HepG2 (cell line): ENCODE measurements at regions not wholly inside any gene's neighbourhood (a gene's known extent, or its start where the extent isn't known, plus 50 kb on each side); places are given as distances from the start of the nearest gene placed in this dataset.

Experiments used
- ATF4 ChIP-seq, 2 experiments: fragments of 450-650 bp in 1 of 2; sonication (generic) in 1 of 2; formaldehyde crosslinking; IDR thresholded peaks; 2 replicates each; pipeline versions ENCODE4 v1.5.0 to v1.8.0; 2020 to 2022; ENCODE audit warnings: mild to moderate bottlenecking in 1 of 2, missing genetic modification reagents in 1 of 2
- CREB1 ChIP-seq, 2 experiments: fragments of 450-650 bp in 1 of 2; IDR thresholded peaks; 2 replicates each; pipeline ENCODE4 v1.6.1; 2016 to 2017; ENCODE audit warnings: control low read depth in 1 of 2, mild to moderate bottlenecking in 1 of 2, missing compliant biosample characterization in 1 of 2, missing genetic modification characterization in 1 of 2
- DMAP1 ChIP-seq: IDR thresholded peaks from 2 replicates; pipeline ENCODE4 v1.6.1; 2016
- ELF3 ChIP-seq: IDR thresholded peaks from 2 replicates; pipeline ENCODE4 v1.6.1; 2016; ENCODE audit warnings: missing genetic modification reagents, missing compliant biosample characterization
- FOXA1 ChIP-seq, 2 experiments: fragments of 450-650 bp in 1 of 2; sonication (generic) in 1 of 2; formaldehyde crosslinking in 1 of 2; IDR thresholded peaks; 2 replicates each; pipeline versions ENCODE4 v1.4.0 to v1.6.1; 2016 to 2020; ENCODE audit warnings: missing genetic modification reagents in 1 of 2
- FOXA3 ChIP-seq: IDR thresholded peaks from 2 replicates; pipeline ENCODE4 v1.6.1; 2016; ENCODE audit warnings: missing genetic modification reagents, missing compliant biosample characterization
- FOXP1 ChIP-seq, 2 experiments: fragments of 450-650 bp in 1 of 2; IDR thresholded peaks; 2 replicates each; pipeline ENCODE4 v1.6.1; 2017 to 2018; ENCODE audit warnings: antibody characterized with exemption in 1 of 2
- GATAD2A ChIP-seq: IDR thresholded peaks from 2 replicates; pipeline ENCODE4 v1.6.1; 2016
- GZF1 ChIP-seq: sonication (generic); formaldehyde crosslinking; IDR thresholded peaks from 2 replicates; pipeline ENCODE4 v1.5.1; 2020; ENCODE audit warnings: mild to moderate bottlenecking, missing genetic modification reagents
- HHEX ChIP-seq: IDR thresholded peaks from 2 replicates; pipeline ENCODE4 v1.6.1; 2016; ENCODE audit warnings: control low read depth
- HIVEP1 ChIP-seq: sonication (generic); formaldehyde crosslinking; IDR thresholded peaks from 2 replicates; pipeline ENCODE4 v1.4.0; 2020; ENCODE audit warnings: mild to moderate bottlenecking, missing genetic modification reagents
- HMGXB4 ChIP-seq, 2 experiments: sonication (generic) in 1 of 2; formaldehyde crosslinking in 1 of 2; IDR thresholded peaks; 2 replicates each; pipeline versions ENCODE4 v1.4.0 to v1.6.1; 2018 to 2020; ENCODE audit warnings: missing genetic modification reagents in 2 of 2, borderline replicate concordance in 1 of 2, low read depth in 1 of 2, mild to moderate bottlenecking in 1 of 2, missing biosample characterization in 1 of 2
- IRF1 ChIP-seq: sonication (generic); formaldehyde crosslinking; IDR thresholded peaks from 2 replicates; pipeline ENCODE4 v1.4.0; 2020; ENCODE audit warnings: low read depth, mild to moderate bottlenecking, missing genetic modification reagents
- KAT8 ChIP-seq: IDR thresholded peaks from 2 replicates; pipeline ENCODE4 v1.6.1; 2016; ENCODE audit warnings: missing genetic modification reagents, missing compliant biosample characterization
- NCOA5 ChIP-seq: sonication (generic); formaldehyde crosslinking; IDR thresholded peaks from 2 replicates; pipeline ENCODE4 v1.4.0; 2020; ENCODE audit warnings: missing genetic modification reagents
- PATZ1 ChIP-seq: sonication (generic); formaldehyde crosslinking; IDR thresholded peaks from 2 replicates; pipeline ENCODE4 v1.4.0; 2020; ENCODE audit warnings: missing genetic modification reagents
- PBX3 ChIP-seq: sonication (generic); formaldehyde crosslinking; IDR thresholded peaks from 2 replicates; pipeline ENCODE4 v1.8.1; 2023; ENCODE audit warnings: missing genetic modification reagents, inconsistent platforms, borderline replicate concordance
- STAG1 ChIP-seq: sonication (generic); formaldehyde crosslinking; IDR thresholded peaks from 2 replicates; pipeline ENCODE4 v1.4.0; 2020; ENCODE audit warnings: missing genetic modification reagents
- ZFP62 ChIP-seq: sonication (generic); formaldehyde crosslinking; IDR thresholded peaks from 2 replicates; pipeline ENCODE4 v1.4.0; 2020; ENCODE audit warnings: missing genetic modification reagents
- ZMYM4 ChIP-seq: sonication (generic); formaldehyde crosslinking; IDR thresholded peaks from 2 replicates; pipeline ENCODE4 v1.8.1; 2023; ENCODE audit warnings: mild to moderate bottlenecking, missing genetic modification reagents
- ZNF451 ChIP-seq: sonication (generic); formaldehyde crosslinking; IDR thresholded peaks from 2 replicates; pipeline ENCODE4 v1.5.0; 2020; ENCODE audit warnings: mild to moderate bottlenecking, missing genetic modification reagents
- ZNF703 ChIP-seq: sonication (generic); formaldehyde crosslinking; IDR thresholded peaks from 2 replicates; pipeline ENCODE4 v1.5.1; 2020; ENCODE audit warnings: missing genetic modification reagents, mild to moderate bottlenecking, moderate library complexity, borderline replicate concordance
- ZNF747 ChIP-seq: sonication (generic); formaldehyde crosslinking; IDR thresholded peaks from 2 replicates; pipeline ENCODE4 v1.8.1; 2023; ENCODE audit warnings: missing genetic modification reagents, mild to moderate bottlenecking, borderline replicate concordance
- ZNF777 ChIP-seq: sonication (generic); formaldehyde crosslinking; IDR thresholded peaks from 2 replicates; pipeline ENCODE4 v1.4.0; 2020; ENCODE audit warnings: missing genetic modification reagents

- TF ChIP-seq PBX3 (CRISPR knock-in tag) (no peak), ELF3 (CRISPR knock-in tag) (no peak), ATF4 (CRISPR knock-in tag; IDR thresholded peaks at IDR 0.05) (no peak), ZNF451 (CRISPR knock-in tag) (no peak), CREB1 (IDR thresholded peaks at IDR 0.05) (no peak), CREB1 (CRISPR knock-in tag; IDR thresholded peaks at IDR 0.05) (no peak), HMGXB4 (CRISPR knock-in tag; IDR thresholded peaks at IDR 0.05; ENCODE audit: borderline replicate concordance in 1 of 2, low read depth in 1 of 2) (peak in 1 of 2 experiments; percentile 52; a peak in 1 of 4 replicates), IRF1 (no peak), GZF1 (CRISPR knock-in tag) (no peak), ZNF777 (peak; percentile 90), ZMYM4 (CRISPR knock-in tag) (no peak), STAG1 (CRISPR knock-in tag) (no peak), FOXA1 (IDR thresholded peaks at IDR 0.05) (no peak), FOXA1 (CRISPR knock-in tag; IDR thresholded peaks at IDR 0.05) (peak; percentile 57; the same call in 1 of the 2 replicates), GATAD2A (CRISPR knock-in tag) (0 out of 2 replicates have a peak, but pooled peaks have one; percentile 13), ZFP62 (CRISPR knock-in tag) (no peak), KAT8 (CRISPR knock-in tag) (0 out of 2 replicates have a peak, but pooled peaks have one; percentile 30), HIVEP1 (CRISPR knock-in tag) (0 out of 2 replicates have a peak, but pooled peaks have one; percentile 33), DMAP1 (CRISPR knock-in tag) (0 out of 2 replicates have a peak, but pooled peaks have one; percentile 3), ZNF703 (CRISPR knock-in tag) (no peak), NCOA5 (CRISPR knock-in tag) (no peak), FOXA3 (CRISPR knock-in tag) (peak; percentile 61; the same call in 1 of the 2 replicates), ZNF747 (CRISPR knock-in tag) (no peak), PATZ1 (CRISPR knock-in tag) (peak; percentile 65), HHEX (no peak), FOXP1 (IDR thresholded peaks at IDR 0.05) (no peak), FOXP1 (CRISPR knock-in tag; IDR thresholded peaks at IDR 0.05) (peak; percentile 56)
These were observed 81.1 kb upstream of the AK4 start (continued) for GRCh38 chr1:65066766-65067490.
